GM19438 (cell line): ENCODE measurements at regions not wholly inside any gene's neighbourhood (a gene's known extent, or its start where the extent isn't known, plus 50 kb on each side); places are given as distances from the start of the nearest gene placed in this dataset.

ENCODE experiments used
- ATAC-seq: cut with Tn5 transposase; IDR thresholded peaks from one replicate; pipeline ENCODE4 v1.9.1; 2021; ENCODE audit warnings: low read depth; ENCODE audit not compliant: unreplicated experiment

DNA sequence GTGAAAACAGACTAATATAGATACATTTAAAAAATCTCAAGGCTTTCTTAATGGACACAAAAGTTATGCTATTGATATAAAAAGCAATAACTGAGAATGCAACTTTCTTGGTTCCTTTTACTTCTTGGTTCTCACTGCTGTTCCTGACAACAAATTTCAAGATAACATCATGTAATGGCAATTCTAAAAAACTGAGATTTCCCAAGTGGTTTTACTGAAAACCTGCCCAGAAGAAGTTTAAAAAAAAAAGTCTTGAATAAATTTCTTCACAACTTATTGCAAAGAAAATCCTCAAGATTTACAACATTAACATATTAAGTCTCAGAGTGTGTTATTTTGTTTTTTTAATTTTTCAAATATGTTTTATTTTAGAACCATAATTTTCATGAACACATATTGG, 302.8 kb upstream of the COX7C start:
- no peak for ATAC-seq

DNA sequence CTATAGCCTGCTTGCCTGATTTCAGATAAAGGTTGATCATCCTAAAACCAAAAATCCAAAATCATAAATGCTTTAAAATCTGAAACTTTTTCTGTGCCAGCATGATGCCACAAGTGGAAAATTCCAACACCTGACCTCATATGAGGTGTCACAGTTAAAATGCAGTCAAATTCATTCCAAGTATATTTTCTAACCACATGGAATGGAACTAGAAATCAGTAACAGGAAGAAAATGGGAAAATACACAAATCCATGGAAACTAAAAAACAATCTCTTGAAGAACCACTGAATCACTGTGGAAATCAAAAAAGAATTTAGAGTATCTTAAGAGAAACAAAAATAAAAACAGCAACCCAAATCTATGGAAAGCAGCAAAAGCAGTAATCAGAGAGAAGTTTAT, 297.5 kb upstream of the COX7C start:
- no peak for ATAC-seq

DNA sequence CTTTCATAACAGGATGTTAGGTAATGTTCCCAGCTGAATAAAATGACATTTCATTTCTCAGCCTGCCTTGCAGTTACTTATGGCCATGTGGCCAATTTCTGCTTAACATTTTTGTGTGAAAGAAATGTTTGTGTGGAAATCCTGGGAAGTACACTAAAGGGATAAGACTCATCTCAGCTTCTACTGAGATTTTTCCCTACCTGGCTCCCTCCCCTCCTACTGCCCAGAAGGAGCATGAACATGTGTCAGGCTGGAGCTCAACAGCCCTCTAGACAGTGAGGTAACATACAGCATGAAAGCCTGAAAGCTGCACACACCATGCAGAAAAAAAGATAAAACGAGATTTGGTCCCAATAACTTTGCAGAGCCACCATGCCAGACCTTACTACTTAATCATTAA, 288.4 kb upstream of the COX7C start:
- ATAC-seq: no peak

DNA sequence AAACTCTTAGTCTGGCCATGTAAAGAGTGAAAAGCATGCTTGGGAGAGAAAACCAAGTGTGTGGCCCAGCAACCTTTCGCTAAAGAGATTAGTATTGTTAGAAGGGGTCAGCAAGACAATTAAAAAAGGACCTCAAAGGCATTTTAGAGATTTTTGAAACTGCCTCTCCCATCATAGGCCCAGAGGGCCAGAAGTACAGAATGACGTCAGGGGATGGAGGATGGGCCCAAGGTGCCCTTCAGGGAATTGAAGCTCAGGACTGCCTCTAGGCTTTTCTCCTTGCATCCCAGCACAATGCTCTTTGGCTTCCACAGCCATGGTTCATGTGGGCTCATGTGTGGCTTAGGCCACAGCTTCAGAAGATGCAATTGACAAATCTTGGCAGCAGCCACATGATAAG, 287.0 kb upstream of the COX7C start:
- no peak for ATAC-seq

DNA sequence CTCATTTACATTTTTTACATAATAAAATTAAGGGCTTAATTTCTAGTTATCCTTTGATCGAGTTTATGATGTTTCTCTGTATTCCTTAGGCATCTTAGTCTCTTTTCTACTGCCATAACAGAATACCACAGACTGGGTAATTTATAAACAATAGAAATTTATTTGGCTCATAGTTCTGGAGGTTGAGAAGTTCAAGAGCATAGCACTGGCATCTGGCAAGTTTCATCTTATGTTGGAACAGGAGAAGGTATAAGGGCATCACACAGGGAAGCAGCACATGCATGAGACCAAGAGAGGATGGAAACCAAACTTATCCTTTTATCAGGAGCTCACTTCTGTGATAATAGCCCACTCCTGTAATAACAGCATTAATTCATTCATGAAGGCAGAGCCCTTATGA, 284.9 kb upstream of the COX7C start:
- ATAC-seq: no peak

DNA sequence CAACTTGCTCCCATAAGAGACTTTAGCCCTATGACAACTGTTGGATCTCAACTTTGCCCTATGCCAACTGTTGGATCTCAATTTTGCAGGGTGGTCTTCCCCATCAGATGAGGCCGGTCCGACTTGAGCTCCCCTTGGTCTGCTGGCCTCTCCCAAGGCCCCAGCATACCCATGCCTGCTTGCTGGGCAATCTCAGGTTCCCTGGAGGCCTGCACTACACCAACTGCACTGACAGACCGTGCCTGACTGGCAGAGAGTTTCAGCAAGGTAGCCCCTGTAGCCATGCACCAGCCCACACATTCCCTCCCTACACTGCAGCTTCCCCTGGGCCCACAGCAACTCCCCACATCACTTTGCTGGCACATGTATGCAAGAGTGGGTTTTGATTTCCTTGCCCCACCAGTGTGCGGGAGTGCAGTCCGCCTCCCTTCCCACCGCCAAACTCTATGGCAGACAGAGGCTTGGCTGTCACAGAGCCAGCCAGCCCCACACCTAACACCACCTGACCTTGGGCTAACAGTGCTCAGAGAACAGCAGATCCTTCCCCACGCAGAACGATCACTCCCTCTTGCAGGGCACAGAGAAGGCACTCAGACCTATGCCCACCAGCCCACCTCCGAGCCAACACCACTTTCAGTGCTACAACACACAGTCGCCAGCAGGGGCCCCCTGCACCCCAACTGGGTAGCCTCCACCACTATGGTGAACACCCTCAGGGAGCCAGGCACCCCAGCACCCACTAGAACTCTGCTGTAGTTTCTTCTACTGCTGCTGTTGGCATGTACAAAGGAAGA, 279.9 kb upstream of the COX7C start:
- no peak for ATAC-seq

DNA sequence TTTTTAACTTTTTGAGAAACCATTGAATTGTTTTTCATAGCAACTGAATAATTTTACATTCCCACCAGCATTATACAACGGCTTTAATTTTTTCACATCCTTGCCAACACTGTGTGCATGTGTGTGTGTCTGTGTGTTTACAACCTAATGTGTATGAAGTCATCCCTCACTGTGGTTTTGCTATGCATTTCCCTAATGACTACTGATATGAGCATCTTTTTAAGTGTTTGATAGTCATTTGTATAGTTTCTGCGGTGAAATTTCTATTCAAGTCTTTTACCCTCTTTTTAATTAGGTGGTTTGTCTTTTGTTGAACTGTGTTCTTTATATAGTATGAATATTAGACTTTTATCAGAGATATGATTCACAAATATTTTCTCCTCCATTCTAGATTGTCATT, 263.1 kb upstream of the COX7C start:
- no peak for ATAC-seq

DNA sequence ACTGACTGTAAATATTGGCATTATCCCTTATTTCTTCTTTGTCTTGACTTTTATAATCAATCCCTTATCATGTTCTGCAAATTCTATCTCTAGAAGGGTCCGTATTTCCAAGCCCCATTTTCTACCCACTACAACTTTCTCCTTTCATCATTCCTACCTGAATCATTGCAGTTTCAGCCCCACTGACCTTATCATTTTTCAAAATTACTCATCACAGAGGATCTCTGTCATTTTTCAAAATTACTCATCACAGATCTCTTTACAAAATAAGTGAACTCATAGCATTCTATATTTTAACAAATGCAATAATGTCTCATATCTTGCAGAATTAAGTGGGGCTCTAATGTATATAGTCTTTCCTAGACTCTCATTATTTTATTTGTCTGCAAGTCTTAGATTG, 256.9 kb upstream of the COX7C start:
- no peak for ATAC-seq

DNA sequence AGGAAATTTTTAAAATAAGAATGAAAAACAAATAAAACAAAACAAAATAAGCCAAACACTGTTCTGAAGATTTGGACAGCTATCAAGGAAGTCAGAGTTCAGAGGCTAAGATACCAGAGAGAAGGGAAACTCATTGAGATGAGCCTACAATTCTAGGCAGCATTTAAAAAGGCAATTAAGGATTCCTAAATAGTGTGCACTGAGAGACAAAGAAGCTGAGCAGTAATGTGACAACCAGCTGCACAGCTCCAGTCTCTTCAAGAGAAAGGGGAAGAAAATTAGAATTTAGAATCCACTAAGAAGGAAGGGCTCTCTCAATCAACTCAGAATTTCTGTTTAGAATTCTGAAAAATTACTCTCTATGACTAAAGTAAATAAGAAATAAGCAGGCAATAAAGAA, 246.7 kb upstream of the COX7C start:
- no peak for ATAC-seq

DNA sequence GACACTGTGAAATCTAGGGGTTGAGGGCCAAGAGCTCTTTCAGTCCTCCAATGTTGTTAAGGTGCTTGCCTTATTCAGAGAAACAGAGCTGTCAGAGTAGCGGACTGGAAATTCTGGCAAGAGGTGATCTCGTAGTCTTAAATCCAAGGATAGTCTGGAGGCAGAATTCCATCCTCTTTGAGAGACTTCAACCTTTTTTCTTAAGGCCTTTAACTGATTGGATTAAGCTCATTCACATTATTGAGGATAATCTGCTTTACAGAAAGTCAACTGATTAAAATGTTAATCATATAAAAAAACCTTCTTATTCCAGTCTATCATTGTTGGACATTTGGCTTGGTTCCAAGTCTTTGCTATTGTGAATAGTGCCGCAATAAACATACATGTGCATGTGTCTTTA, 243.1 kb upstream of the COX7C start:
- no peak for ATAC-seq

DNA sequence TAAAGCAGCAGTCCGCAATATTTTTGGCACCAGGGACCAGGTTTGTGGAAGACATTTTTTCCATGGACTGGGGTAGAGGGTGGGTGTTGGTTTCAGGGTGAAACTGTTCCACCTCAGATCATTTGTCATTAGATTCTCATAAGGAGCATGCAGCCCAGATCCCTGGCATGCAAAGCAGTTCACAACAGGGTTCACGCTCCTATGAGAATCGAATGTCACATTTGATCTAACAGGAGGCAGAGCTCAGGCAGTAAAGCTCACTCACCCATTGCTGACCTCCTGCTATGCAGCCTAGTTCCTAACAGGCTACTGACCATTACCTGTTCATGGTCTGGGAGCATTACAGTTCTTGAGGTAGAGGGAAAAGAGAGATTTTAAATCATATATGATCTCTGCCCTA, 241.5 kb upstream of the COX7C start:
- no peak for ATAC-seq

DNA sequence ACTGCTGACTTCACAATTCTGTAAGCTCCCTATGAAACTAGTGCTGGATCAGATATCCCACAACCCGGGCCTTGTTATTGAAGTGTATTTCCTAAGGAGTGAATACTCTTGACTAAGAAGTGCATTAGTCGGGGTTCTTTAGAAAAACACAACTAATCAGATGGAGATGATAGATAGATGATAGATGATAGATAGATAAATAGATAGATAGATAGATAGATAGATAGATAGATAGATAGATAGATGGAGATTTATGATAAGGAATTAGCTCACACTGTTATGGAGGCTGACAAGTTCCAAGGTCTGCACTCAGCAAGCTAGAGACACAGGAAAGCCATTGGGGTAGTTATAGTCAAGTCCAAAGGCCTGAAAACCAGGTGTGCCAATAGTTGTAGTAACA, 214.6 kb upstream of the COX7C start:
- no peak for ATAC-seq

DNA sequence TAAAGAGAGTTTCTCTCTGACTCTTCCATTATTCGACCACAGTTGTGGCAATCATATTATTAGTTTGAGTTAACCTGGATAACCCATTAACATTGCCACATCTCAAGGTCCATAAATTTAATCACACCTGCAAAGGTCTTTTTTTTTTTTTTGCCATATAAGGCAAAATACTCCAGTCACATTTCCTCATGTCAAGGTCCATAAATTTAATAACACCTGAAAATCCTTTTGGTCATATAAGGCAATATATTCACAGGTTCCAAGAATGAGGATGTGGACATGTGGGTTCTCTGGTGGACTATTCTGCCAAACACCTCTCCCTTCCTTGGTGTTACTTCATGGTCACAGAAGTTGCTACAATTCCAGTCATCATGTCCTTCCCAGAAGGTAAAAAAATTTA, 213.5 kb upstream of the COX7C start:
- no peak for ATAC-seq

DNA sequence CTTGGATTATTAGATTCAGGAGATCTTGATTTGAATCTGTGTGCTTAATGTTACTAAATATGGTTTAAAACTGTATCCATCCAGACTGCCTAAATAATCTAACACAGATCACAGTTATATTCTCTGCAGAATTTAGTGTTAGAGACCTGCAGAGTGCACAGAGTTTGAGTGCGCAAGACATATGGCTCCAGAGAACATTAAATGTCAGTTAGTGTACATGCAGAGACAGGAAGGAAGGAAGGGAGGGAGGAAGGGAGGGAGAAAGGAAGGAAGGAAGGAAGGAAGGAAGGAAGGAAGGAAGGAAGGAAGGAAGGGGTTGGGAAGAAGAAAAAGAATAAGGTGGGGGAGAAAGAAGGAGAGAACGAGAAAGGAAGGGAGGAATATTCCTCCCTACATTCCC, 210.0 kb upstream of the COX7C start:
- no peak for ATAC-seq

DNA sequence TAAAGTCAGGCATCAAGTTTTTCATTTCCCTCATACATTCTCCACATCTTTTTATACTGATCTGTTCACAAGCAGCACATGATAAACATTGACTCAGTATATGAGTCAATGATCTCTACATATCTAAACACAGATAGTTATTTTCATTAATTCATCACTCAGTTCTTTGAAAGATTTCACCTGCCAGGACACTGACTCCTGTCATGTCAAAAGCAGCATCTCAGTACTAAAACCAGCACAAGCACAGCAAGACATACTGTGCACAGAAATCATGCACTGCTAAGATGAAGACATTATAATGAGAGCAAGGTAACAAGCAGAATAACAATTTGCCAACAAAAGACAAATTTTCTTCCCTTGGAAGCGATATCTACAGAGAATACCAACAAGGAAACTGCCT, 206.1 kb upstream of the COX7C start:
- no peak for ATAC-seq

DNA sequence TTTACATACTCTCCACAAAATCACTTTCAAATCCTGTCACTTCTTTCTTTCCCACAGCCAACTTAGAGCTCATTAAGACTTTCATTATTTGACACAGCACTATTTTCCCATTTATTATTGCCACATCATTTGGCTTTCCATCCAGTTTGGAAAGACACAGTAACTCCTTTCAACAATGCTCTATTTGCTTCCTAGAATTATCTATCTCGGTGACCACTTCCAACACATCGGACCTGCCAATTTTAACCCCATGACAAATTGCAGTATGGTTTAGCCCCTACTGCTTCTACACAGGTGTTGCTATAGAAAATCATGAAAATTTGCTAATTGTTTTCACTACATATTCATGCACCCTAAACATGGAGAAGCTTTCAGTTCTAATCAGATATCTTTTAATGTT, 190.6 kb upstream of the COX7C start:
- ATAC-seq: no peak

DNA sequence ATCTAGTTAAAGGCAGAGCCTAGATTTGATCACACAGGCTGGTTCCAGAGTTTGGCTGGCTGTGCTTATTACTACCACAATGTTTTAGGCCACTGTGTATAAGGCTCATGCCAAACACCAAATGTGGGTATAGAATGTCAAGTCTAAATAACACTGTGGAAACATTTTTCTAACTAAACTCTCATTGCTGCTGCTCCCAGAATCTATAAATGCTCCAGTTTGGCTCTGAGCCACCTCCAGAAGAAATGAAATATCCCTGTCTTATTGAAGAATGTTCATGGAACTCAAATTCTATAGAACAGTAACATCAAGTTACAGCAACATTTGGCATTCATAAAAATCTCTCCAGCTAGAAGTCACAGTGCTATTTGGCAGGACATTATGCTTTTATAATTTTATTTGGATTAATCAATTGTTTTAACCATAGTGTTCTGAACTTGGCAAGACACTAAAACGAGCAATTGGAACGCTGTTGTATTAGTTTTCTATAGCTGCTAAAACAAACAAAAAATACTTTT, 178.1 kb upstream of the COX7C start:
- no peak for ATAC-seq

DNA sequence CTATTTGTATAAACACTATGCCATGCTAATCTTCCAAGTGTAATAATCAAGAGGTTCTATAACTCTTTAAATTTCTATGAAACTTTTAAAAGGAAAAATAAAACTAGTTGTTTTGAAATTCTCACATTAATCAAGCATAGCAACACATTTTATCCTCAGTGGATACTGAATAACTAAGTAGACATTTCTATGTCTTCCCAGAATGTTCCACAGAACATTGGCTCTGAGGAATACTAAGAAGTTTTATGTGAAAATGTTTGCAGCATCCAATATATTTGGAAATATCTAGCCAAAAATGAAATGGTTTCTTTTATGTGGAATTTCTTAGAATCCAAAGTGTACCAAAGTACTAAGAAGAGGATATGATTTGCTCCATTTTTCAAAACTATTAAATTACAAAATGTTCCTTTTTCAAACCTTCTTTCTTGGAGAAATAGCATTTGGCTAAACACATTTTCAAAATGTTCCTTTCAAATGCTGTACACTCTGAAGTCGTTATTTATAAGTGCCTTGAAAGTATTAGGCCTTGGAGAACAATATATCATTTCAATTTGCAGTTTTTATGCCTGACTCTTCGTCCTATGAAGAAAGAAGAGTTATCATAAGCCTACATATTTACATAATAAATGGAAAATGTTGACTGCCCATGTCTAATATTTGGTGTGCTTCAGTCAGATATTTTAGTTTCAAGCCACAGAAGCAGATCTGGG, 175.6 kb upstream of the COX7C start:
- ATAC-seq: no peak

DNA sequence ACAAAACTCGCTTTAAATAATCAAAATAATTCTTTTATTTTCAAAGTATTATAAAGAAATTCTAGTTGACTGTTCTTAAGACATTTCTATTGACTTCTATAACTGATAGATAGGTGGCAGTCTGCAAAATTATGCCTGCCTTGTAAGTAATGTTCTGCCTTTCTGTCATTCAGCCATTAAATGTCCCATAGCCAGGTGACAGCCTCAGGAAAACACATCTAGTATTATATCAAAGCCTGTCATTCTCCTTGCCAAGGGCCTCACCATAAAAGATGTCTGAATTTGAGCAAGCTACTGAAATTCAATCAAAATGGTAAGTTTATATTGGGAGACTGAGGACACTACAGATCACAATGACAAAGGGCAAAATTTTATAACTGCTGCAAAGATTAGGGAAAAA, 170.4 kb upstream of the COX7C start:
- ATAC-seq: no peak

DNA sequence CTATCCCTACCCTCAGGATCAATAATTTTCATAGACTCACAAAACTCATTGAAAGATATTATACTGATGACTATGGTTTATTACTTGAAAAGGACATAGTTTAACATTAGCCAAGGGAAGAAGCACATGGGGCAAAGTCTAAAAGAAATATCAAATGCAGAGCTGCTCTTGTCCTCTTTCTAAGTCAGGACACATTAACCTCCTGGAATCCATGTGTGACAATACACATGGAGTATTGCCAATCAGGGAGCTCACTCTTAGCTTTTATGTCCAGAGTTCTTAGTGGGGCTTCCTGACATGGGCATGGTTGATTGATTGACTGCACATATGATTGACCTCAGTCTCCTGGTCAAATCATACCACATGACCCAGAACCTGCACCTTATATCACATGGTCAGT, 165.5 kb upstream of the COX7C start:
- ATAC-seq: no peak

DNA sequence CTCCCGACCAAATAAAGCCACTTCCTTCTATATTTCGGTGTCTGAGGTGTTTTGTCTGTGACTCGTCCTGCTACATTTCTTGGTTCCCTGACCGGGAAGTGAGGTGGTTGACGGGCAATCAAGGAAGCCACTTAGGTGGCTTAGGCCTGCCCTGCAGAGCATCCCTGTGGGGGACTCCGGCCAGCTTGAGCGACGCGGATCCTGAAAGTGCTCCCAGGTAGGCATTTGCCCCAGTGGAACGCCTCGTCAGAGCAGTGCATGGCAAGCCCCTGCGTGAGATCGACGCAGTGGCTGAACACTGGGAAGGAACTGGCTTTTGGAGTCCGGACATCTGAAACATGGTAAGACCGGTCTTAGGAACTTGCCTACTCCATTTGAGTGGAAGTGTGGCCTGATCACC, 157.2 kb upstream of the COX7C start:
- ATAC-seq: no peak
